GM12878 (cell line): ENCODE measurements at regions not wholly inside any gene's neighbourhood (a gene's known extent, or its start where the extent isn't known, plus 50 kb on each side); places are given as distances from the start of the nearest gene placed in this dataset.
A peak's percentile ranks its signal among the peaks of the same experiment; 100 is the strongest.

ENCODE experiments used
- BCL11A ChIP-seq: IDR thresholded peaks from 2 replicates; pipeline ENCODE4 v1.6.1; 2011; ENCODE audit warnings: low read depth, low read length
- CREB1 ChIP-seq: IDR thresholded peaks from 2 replicates; pipeline ENCODE4 v1.6.1; 2012; ENCODE audit warnings: low read depth, mild to moderate bottlenecking, inconsistent platforms
- CREM ChIP-seq: IDR thresholded peaks from 2 replicates; pipeline ENCODE4 v1.6.1; 2014; ENCODE audit warnings: antibody characterized with exemption, low read depth
- EED ChIP-seq: sonication (generic); IDR thresholded peaks from 2 replicates; pipeline ENCODE4 v1.6.1; 2016; ENCODE audit warnings: antibody characterized with exemption, low read depth
- EGR1 ChIP-seq, 2 experiments: IDR thresholded peaks; 1 replicate in 1 of 2; 2 replicates in 1 of 2; pipeline ENCODE4 v1.6.1; 2011 to 2012; ENCODE audit warnings: low read depth in 2 of 2, low read length in 2 of 2, borderline replicate concordance in 1 of 2, mild to moderate bottlenecking in 1 of 2, moderate library complexity in 1 of 2
- EP300 ChIP-seq, 2 experiments: fragments of 150-350 bp in 1 of 2; IDR thresholded peaks; 2 replicates each; pipeline ENCODE4 v1.6.1; 2011 to 2012; ENCODE audit warnings: low read depth in 2 of 2, low read length in 2 of 2, borderline replicate concordance in 1 of 2, improper control_type of control experiment in 1 of 2, inconsistent platforms in 1 of 2; ENCODE audit not compliant: control insufficient read depth in 1 of 2
- ESRRA ChIP-seq: IDR thresholded peaks from 2 replicates; pipeline ENCODE4 v1.6.1; 2012; ENCODE audit warnings: mild to moderate bottlenecking, low read length, improper control_type of control experiment
- GABPA ChIP-seq: IDR thresholded peaks from 2 replicates; pipeline ENCODE4 v1.6.1; 2014; ENCODE audit warnings: antibody characterized with exemption, low read depth, mild to moderate bottlenecking, inconsistent platforms
- HDAC6 ChIP-seq: fragments of 200-600 bp; sonication (generic); IDR thresholded peaks from one replicate; pipeline ENCODE4 v1.8.0; 2017; ENCODE audit warnings: antibody characterized with exemption; ENCODE audit not compliant: unreplicated experiment
- JUND ChIP-seq: IDR thresholded peaks from 2 replicates; pipeline ENCODE4 v1.6.1; 2012; ENCODE audit warnings: low read depth, mild to moderate bottlenecking, low read length, improper control_type of control experiment, moderate library complexity
- RCOR1 ChIP-seq: conservative IDR thresholded peaks from 2 replicates; pipeline ENCODE4 v1.6.1; 2012; ENCODE audit warnings: low read depth, low read length, improper control_type of control experiment
- SIN3A ChIP-seq: IDR thresholded peaks from 2 replicates; pipeline ENCODE4 v1.6.1; 2012; ENCODE audit warnings: low read depth, low read length, improper control_type of control experiment
- TF ChIP-seq, protein P1 (sequence below): fragments of 450-650 bp; IDR thresholded peaks from 2 replicates; pipeline ENCODE4 v1.6.1; 2017; ENCODE audit warnings: mild to moderate bottlenecking, moderate library complexity
- TF ChIP-seq, protein P2 (sequence below): fragments of 450-650 bp; IDR thresholded peaks from 2 replicates; pipeline ENCODE4 v1.6.1; 2018; ENCODE audit warnings: mild to moderate bottlenecking, low read depth, moderate library complexity; ENCODE audit not compliant: partially characterized antibody
- TF ChIP-seq, protein P3 (sequence below): fragments of 450-650 bp; IDR thresholded peaks from 2 replicates; pipeline ENCODE4 v1.6.1; 2017; ENCODE audit warnings: mild to moderate bottlenecking, low read depth, inconsistent platforms; ENCODE audit not compliant: poor library complexity, severe bottlenecking
- TF ChIP-seq, protein P4 (sequence below): fragments of 450-650 bp; formaldehyde crosslinking; IDR thresholded peaks from 2 replicates; pipeline ENCODE4 v1.5.0; 2022; ENCODE audit warnings: mild to moderate bottlenecking, missing genetic modification characterization

DNA sequence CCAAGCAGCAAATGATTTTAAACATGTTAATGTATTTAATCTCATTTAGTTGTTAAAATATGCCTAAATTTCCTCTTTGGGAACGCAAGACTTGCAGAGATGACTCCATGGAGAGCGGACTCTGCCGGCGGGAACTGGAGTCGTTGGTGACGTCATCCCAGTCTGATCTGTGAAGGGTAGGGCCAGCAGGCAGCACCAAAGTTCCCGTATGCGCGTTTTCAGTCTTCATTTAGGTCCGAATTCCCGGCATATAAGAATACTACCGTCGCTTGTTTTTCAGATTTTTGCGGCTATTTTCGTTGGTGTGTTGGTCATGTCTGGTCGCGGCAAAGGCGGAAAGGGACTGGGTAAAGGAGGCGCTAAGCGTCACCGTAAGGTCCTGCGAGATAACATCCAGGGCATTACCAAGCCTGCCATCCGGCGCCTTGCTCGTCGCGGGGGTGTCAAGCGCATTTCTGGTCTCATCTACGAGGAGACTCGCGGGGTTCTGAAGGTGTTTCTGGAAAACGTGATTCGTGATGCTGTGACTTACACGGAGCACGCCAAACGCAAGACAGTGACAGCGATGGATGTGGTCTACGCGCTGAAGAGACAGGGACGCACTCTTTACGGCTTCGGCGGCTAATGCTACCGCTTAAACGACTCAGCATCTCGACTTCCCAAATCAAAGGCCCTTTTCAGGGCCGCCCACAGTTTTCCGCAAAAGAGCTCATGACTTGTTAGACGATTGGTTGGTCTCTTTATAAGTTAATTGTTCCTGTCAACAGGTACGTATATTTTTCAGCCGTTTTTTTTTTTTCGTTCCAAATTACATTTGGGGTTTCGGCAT, 117.3 kb downstream of the HFE start (continued):
- TF ChIP-seq, protein P1, sequence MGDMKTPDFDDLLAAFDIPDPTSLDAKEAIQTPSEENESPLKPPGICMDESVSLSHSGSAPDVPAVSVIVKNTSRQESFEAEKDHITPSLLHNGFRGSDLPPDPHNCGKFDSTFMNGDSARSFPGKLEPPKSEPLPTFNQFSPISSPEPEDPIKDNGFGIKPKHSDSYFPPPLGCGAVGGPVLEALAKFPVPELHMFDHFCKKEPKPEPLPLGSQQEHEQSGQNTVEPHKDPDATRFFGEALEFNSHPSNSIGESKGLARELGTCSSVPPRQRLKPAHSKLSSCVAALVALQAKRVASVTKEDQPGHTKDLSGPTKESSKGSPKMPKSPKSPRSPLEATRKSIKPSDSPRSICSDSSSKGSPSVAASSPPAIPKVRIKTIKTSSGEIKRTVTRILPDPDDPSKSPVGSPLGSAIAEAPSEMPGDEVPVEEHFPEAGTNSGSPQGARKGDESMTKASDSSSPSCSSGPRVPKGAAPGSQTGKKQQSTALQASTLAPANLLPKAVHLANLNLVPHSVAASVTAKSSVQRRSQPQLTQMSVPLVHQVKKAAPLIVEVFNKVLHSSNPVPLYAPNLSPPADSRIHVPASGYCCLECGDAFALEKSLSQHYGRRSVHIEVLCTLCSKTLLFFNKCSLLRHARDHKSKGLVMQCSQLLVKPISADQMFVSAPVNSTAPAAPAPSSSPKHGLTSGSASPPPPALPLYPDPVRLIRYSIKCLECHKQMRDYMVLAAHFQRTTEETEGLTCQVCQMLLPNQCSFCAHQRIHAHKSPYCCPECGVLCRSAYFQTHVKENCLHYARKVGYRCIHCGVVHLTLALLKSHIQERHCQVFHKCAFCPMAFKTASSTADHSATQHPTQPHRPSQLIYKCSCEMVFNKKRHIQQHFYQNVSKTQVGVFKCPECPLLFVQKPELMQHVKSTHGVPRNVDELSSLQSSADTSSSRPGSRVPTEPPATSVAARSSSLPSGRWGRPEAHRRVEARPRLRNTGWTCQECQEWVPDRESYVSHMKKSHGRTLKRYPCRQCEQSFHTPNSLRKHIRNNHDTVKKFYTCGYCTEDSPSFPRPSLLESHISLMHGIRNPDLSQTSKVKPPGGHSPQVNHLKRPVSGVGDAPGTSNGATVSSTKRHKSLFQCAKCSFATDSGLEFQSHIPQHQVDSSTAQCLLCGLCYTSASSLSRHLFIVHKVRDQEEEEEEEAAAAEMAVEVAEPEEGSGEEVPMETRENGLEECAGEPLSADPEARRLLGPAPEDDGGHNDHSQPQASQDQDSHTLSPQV, result 0 out of 2 replicates have a peak, but pooled peaks have one; percentile 77
- TF ChIP-seq SIN3A, result peak; percentile 77; the same call in 1 of the 2 replicates
- TF ChIP-seq BCL11A, result no peak
- peak; percentile 91 for TF ChIP-seq CREB1
- peak; percentile 96 for TF ChIP-seq JUND
- TF ChIP-seq, protein P2, sequence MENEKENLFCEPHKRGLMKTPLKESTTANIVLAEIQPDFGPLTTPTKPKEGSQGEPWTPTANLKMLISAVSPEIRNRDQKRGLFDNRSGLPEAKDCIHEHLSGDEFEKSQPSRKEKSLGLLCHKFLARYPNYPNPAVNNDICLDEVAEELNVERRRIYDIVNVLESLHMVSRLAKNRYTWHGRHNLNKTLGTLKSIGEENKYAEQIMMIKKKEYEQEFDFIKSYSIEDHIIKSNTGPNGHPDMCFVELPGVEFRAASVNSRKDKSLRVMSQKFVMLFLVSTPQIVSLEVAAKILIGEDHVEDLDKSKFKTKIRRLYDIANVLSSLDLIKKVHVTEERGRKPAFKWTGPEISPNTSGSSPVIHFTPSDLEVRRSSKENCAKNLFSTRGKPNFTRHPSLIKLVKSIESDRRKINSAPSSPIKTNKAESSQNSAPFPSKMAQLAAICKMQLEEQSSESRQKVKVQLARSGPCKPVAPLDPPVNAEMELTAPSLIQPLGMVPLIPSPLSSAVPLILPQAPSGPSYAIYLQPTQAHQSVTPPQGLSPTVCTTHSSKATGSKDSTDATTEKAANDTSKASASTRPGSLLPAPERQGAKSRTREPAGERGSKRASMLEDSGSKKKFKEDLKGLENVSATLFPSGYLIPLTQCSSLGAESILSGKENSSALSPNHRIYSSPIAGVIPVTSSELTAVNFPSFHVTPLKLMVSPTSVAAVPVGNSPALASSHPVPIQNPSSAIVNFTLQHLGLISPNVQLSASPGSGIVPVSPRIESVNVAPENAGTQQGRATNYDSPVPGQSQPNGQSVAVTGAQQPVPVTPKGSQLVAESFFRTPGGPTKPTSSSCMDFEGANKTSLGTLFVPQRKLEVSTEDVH, result peak; percentile 77
- TF ChIP-seq ESRRA, result no peak
- peak; percentile 68 to 86; a peak in 3 of 4 replicates for TF ChIP-seq EP300 (IDR thresholded peaks at IDR 0.05; ENCODE audit: borderline replicate concordance in 1 of 2, control insufficient read depth in 1 of 2, low read depth in 2 of 2, low read length in 2 of 2)
- no peak for TF ChIP-seq RCOR1
- TF ChIP-seq CREM, result peak; percentile 90
- no peak for TF ChIP-seq GABPA
- TF ChIP-seq, protein P3, sequence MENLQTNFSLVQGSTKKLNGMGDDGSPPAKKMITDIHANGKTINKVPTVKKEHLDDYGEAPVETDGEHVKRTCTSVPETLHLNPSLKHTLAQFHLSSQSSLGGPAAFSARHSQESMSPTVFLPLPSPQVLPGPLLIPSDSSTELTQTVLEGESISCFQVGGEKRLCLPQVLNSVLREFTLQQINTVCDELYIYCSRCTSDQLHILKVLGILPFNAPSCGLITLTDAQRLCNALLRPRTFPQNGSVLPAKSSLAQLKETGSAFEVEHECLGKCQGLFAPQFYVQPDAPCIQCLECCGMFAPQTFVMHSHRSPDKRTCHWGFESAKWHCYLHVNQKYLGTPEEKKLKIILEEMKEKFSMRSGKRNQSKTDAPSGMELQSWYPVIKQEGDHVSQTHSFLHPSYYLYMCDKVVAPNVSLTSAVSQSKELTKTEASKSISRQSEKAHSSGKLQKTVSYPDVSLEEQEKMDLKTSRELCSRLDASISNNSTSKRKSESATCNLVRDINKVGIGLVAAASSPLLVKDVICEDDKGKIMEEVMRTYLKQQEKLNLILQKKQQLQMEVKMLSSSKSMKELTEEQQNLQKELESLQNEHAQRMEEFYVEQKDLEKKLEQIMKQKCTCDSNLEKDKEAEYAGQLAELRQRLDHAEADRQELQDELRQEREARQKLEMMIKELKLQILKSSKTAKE, result peak; percentile 91
- peak; percentile 31; the same call in 1 of the 2 replicates for TF ChIP-seq EED
- peak; percentile 88 for TF ChIP-seq HDAC6
- peak in 1 of 2 experiments; percentile 58; a peak in 1 of 3 replicates for TF ChIP-seq EGR1 (IDR thresholded peaks at IDR 0.05; ENCODE audit: borderline replicate concordance in 1 of 2, low read depth in 2 of 2, low read length in 2 of 2)
- TF ChIP-seq, protein P4, sequence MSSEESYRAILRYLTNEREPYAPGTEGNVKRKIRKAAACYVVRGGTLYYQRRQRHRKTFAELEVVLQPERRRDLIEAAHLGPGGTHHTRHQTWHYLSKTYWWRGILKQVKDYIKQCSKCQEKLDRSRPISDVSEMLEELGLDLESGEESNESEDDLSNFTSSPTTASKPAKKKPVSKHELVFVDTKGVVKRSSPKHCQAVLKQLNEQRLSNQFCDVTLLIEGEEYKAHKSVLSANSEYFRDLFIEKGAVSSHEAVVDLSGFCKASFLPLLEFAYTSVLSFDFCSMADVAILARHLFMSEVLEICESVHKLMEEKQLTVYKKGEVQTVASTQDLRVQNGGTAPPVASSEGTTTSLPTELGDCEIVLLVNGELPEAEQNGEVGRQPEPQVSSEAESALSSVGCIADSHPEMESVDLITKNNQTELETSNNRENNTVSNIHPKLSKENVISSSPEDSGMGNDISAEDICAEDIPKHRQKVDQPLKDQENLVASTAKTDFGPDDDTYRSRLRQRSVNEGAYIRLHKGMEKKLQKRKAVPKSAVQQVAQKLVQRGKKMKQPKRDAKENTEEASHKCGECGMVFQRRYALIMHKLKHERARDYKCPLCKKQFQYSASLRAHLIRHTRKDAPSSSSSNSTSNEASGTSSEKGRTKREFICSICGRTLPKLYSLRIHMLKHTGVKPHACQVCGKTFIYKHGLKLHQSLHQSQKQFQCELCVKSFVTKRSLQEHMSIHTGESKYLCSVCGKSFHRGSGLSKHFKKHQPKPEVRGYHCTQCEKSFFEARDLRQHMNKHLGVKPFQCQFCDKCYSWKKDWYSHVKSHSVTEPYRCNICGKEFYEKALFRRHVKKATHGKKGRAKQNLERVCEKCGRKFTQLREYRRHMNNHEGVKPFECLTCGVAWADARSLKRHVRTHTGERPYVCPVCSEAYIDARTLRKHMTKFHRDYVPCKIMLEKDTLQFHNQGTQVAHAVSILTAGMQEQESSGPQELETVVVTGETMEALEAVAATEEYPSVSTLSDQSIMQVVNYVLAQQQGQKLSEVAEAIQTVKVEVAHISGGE (CRISPR knock-in tag), result peak; percentile 44; the same call in 1 of the 2 replicates
